Ascending aorta (tissue), 2 donors: ENCODE measurements at regions not wholly inside any gene's neighbourhood (a gene's known extent, or its start where the extent isn't known, plus 50 kb on each side); places are given as distances from the start of the nearest gene placed in this dataset.

ENCODE experiments used
- DNase-seq, 2 donors: peaks; one replicate each; pipeline ENCODE4 v3.0.0-alpha.2; 2019; ENCODE audit warnings: low spot score in 2 of 2
- H3K27ac ChIP-seq, 2 donors: fragments of 200-600 bp; sonication (generic); one replicate each; pipeline ENCODE4 v1.5.1; 2016 to 2017; ENCODE audit warnings: mild to moderate bottlenecking in 1 of 2
- H3K27me3 ChIP-seq: fragments of 200-600 bp; sonication (generic); one replicate; pipeline ENCODE4 v1.5.1; 2017
- H3K36me3 ChIP-seq, 2 donors: fragments of 200-600 bp; sonication (generic); one replicate each; pipeline ENCODE4 v1.5.1; 2016
- H3K4me1 ChIP-seq, 2 donors: fragments of 200-600 bp; sonication (generic); one replicate each; pipeline ENCODE4 v1.5.1; 2016 to 2017; ENCODE audit warnings: mild to moderate bottlenecking in 1 of 2
- H3K4me3 ChIP-seq, 2 donors: fragments of 200-600 bp; sonication (generic); one replicate each; pipeline ENCODE4 v1.5.1; 2016 to 2017; ENCODE audit warnings: mild to moderate bottlenecking in 1 of 2
- H3K9me3 ChIP-seq, 2 donors: fragments of 200-600 bp; sonication (generic); one replicate each; pipeline ENCODE4 v1.5.1; 2016
- intact Hi-C: fragments of 100-400 bp; cut with DNase I; formaldehyde crosslinking; loops from one replicate; pipeline ENCODE4 v1.15.1; 2023
- TF ChIP-seq, protein P1 (sequence below), 3 experiments: fragments of 200-600 bp in 2 of 3; fragments of 450-650 bp in 1 of 3; sonication (generic) in 2 of 3; IDR thresholded peaks; one replicate each; pipeline ENCODE4 v1.5.1; 2016 to 2019; ENCODE audit warnings: antibody characterized with exemption in 3 of 3, mild to moderate bottlenecking in 1 of 3, moderate library complexity in 1 of 3

- no peaks in the 10 kb centered on the region for H3K9me3 ChIP-seq
- intact Hi-C loops, result no loop called here
- no peaks in the 10 kb centered on the region for H3K4me1 ChIP-seq
- no peak overlapping the region for H3K27ac ChIP-seq
- H3K36me3 ChIP-seq, result no peaks in the 10 kb centered on the region
- no peak for DNase-seq
- no peak overlapping the region for H3K4me3 ChIP-seq
- H3K27me3 ChIP-seq, result no peaks in the 10 kb centered on the region
- TF ChIP-seq, protein P1, sequence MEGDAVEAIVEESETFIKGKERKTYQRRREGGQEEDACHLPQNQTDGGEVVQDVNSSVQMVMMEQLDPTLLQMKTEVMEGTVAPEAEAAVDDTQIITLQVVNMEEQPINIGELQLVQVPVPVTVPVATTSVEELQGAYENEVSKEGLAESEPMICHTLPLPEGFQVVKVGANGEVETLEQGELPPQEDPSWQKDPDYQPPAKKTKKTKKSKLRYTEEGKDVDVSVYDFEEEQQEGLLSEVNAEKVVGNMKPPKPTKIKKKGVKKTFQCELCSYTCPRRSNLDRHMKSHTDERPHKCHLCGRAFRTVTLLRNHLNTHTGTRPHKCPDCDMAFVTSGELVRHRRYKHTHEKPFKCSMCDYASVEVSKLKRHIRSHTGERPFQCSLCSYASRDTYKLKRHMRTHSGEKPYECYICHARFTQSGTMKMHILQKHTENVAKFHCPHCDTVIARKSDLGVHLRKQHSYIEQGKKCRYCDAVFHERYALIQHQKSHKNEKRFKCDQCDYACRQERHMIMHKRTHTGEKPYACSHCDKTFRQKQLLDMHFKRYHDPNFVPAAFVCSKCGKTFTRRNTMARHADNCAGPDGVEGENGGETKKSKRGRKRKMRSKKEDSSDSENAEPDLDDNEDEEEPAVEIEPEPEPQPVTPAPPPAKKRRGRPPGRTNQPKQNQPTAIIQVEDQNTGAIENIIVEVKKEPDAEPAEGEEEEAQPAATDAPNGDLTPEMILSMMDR (IDR thresholded peaks at IDR 0.05), result no peak
Observed at GRCh38 chr2:226154610-226155009, 645.0 kb downstream of the IRS1 start.

DNA sequence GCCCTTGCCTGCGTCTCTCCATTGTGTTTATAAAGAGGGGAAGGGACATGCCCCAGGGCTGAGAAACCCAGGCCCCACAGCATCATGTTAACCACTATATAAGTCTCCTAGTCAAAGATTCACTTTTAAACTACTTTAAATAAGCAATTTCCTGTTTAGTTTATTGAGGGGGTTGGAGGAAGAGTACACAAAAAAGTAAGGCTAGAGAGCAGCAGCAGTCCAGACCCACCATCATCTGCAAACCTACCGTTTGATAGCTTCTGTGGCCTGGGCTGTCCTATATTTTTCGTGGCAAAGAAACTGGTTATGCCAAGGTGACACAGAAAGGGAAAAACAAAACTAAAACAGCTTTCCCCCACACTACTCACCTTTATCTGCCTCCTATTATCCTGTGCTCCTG is 646.1 kb downstream of the IRS1 start:
- no peaks in the 10 kb centered on the region for H3K9me3 ChIP-seq
- TF ChIP-seq, protein P1 (IDR thresholded peaks at IDR 0.05), result no peak
- intact Hi-C loops, result no loop called here
- no peaks in the 10 kb centered on the region for H3K27me3 ChIP-seq
- no peak for DNase-seq
- H3K4me3 ChIP-seq, result no peak overlapping the region
- no peaks in the 10 kb centered on the region for H3K36me3 ChIP-seq
- no peak overlapping the region for H3K27ac ChIP-seq
- H3K4me1 ChIP-seq, result no peaks in the 10 kb centered on the region

- no peaks in the 10 kb centered on the region for H3K27me3 ChIP-seq
- H3K4me3 ChIP-seq, result no peak overlapping the region
- intact Hi-C loops, result no loop called here
- TF ChIP-seq, protein P1 (IDR thresholded peaks at IDR 0.05), result no peak
- no peaks in the 10 kb centered on the region for H3K36me3 ChIP-seq
- H3K9me3 ChIP-seq, result no peaks in the 10 kb centered on the region
- no peak overlapping the region for H3K27ac ChIP-seq
- DNase-seq, result no peak
- no peaks in the 10 kb centered on the region for H3K4me1 ChIP-seq
Observed at GRCh38 chr2:226151157-226151556, 648.5 kb downstream of the IRS1 start.

- Histone ChIP-seq H3K27ac (no peak overlapping the region), H3K4me1 (no peaks in the 10 kb centered on the region), H3K4me3 (no peak overlapping the region), H3K36me3 (no peaks in the 10 kb centered on the region), H3K27me3 (no peaks in the 10 kb centered on the region), H3K9me3 (no peaks in the 10 kb centered on the region)
- DNase-seq, result no peak
- TF ChIP-seq, protein P1 (IDR thresholded peaks at IDR 0.05), result no peak
- intact Hi-C loops, result no loop called here
Observed at GRCh38 chr2:226143091-226143490, 656.5 kb downstream of the IRS1 start.

DNA sequence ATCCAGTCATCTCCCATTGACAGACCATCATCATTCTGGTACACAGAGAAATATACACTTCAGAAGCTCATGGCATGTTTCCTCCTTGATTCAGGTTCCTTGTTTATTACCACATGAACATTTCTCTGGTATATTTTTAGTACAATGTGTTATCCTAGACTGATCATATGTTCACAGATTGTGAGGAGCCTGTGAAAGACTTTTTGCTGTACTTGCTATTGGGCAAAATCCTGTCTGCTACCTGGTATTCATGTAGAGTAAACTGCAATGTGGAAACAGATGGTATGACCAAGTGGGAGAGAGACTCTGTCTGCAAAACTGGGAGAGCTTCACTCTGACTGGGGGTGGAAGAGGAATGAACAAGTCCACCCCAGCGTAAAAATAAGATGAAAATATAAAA is 657.2 kb downstream of the IRS1 start:
- no peaks in the 10 kb centered on the region for H3K4me1 ChIP-seq
- TF ChIP-seq, protein P1 (IDR thresholded peaks at IDR 0.05), result no peak
- intact Hi-C loops, result no loop called here
- H3K27ac ChIP-seq, result no peak overlapping the region
- no peaks in the 10 kb centered on the region for H3K36me3 ChIP-seq
- DNase-seq, result no peak
- no peaks in the 10 kb centered on the region for H3K9me3 ChIP-seq
- H3K27me3 ChIP-seq, result no peaks in the 10 kb centered on the region
- H3K4me3 ChIP-seq, result no peak overlapping the region

DNA sequence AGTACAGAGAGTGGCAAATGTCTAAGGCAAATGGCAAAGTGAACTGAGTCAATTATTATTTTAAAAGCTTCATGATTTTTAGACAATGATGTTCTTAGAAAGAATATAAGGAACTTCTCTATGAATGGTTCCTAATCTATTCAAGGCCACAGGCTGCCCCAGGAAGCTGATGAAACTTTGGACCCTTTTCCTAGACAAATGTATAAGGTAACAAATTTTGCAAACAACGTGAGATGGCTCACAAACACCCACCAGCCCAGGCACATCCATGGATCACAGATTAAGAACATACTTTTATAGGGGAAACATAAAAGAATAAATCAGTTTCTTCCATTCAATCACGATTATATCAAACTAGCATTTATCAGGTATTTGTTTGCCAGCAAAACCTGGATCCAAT is 659.0 kb downstream of the IRS1 start:
- no peak for DNase-seq
- no peaks in the 10 kb centered on the region for H3K36me3 ChIP-seq
- H3K27ac ChIP-seq, result no peak overlapping the region
- TF ChIP-seq, protein P1 (IDR thresholded peaks at IDR 0.05), result no peak
- no peak overlapping the region for H3K4me3 ChIP-seq
- no peaks in the 10 kb centered on the region for H3K27me3 ChIP-seq
- H3K4me1 ChIP-seq, result no peaks in the 10 kb centered on the region
- intact Hi-C loops, result no loop called here
- no peaks in the 10 kb centered on the region for H3K9me3 ChIP-seq
